ENCODE measurements at regions not wholly inside any gene's neighbourhood (a gene's known extent, or its start where the extent isn't known, plus 50 kb on each side); places are given as distances from the start of the nearest gene placed in this dataset.

GRCh38 chr15:29529043-29529442 lies 259.4 kb upstream of the NSMCE3 start:
- H4K5ac ChIP-seq (ENCODE audit: insufficient read length, low read depth, low read length), result no peak overlapping the region
- WGBS (ENCODE audit: extremely low coverage, insufficient read length, low lambda C conversion rate), result no CpG with 5 or more reads among the region's 3 CpGs
- H3K27ac Mint-ChIP-seq, result no peak overlapping the region; a peak in 1 of 7 replicates

More at GRCh38 chr15:29529043-29529442, 259.4 kb upstream of the NSMCE3 start:
- TF ChIP-seq CTCF (conservative IDR thresholded peaks at IDR 0.05), result no peak
- Mint-ChIP-seq H3K4me3 (no peak overlapping the region), H3K36me3 (ENCODE audit: insufficient read depth in 1 of 3, low read depth in 3 of 3) (no peaks in the 10 kb centered on the region), H3K4me1 (peaks cover 25 to 34% of the 10 kb centered on the region in 2 experiments), H3K27me3 (ENCODE audit: low read depth) (no peaks in the 10 kb centered on the region; the same call in 1 of the 2 replicates), H3K9me3 (no peaks in the 10 kb centered on the region)
- Histone ChIP-seq H3K56ac (ENCODE audit: insufficient read length, low read depth, low read length) (no peak overlapping the region), H4K91ac (ENCODE audit: insufficient read length, low read depth, low read length) (no peak overlapping the region), H3K23ac (ENCODE audit: insufficient read length, low read depth, low read length) (no peak overlapping the region), H3K23me2 (ENCODE audit: insufficient read length, low read depth, low read length, poor library complexity, severe bottlenecking) (no peaks in the 10 kb centered on the region), H3K4ac (ENCODE audit: low read depth, low read length) (no peak overlapping the region), H2AK5ac (ENCODE audit: insufficient read length, low read length) (no peak overlapping the region), H3K27ac (ENCODE audit: insufficient read length, low read depth, low read length) (no peak overlapping the region), H3K27me3 (ENCODE audit: insufficient read depth, low read length) (no peaks in the 10 kb centered on the region), H2AFZ (ENCODE audit: low read length) (no peak overlapping the region), H2BK120ac (ENCODE audit: low read depth, low read length, poor library complexity, severe bottlenecking) (no peak overlapping the region), H2BK15ac (ENCODE audit: low read depth, low read length) (no peak overlapping the region), H3K14ac (ENCODE audit: insufficient read depth, low read length) (no peak overlapping the region), H3K9me3 (ENCODE audit: control insufficient read depth, low read depth, low read length) (no peaks in the 10 kb centered on the region), H2BK12ac (ENCODE audit: insufficient read length, low read depth, low read length) (no peak overlapping the region), H4K8ac (replicated peaks; ENCODE audit: insufficient read length, low read depth, low read length) (no peak overlapping the region), H3K4me2 (ENCODE audit: insufficient read depth, insufficient read length, low read length) (no peak overlapping the region), H3K79me2 (ENCODE audit: insufficient read depth, low read length) (no peaks in the 10 kb centered on the region; the same call in 1 of the 2 replicates), H3K79me1 (ENCODE audit: insufficient read depth, low read depth, low read length, poor library complexity, severe bottlenecking) (no peaks in the 10 kb centered on the region), H2BK5ac (ENCODE audit: insufficient read length, low read length) (no peak overlapping the region), H3K18ac (ENCODE audit: insufficient read length, low read depth, low read length) (no peak overlapping the region), H3K4me1 (ENCODE audit: insufficient read depth, low read length) (peaks cover 13% of the 10 kb centered on the region), H2BK20ac (ENCODE audit: low read depth, low read length, poor library complexity, severe bottlenecking) (no peak overlapping the region), H4K20me1 (ENCODE audit: control insufficient read depth, insufficient read depth, insufficient read length) (peaks cover 3% of the 10 kb centered on the region), H3K9ac (ENCODE audit: extremely low read depth, insufficient read length, low read length) (no peak overlapping the region), H3T11ph (ENCODE audit: low read length) (no peak overlapping the region)
- DNase-seq, result no peak

Data from H9 (cell line).